Activated CD8-positive, alpha-beta memory T cell treated with anti-CD3 and anti-CD28 coated beads, Interleukin-2, amount 50 U/mL, for 1 hour (primary cell): ENCODE measurements at regions not wholly inside any gene's neighbourhood (a gene's known extent, or its start where the extent isn't known, plus 50 kb on each side); places are given as distances from the start of the nearest gene placed in this dataset.

Experiments
- DNase-seq: peaks from one replicate; pipeline ENCODE4 v3.0.0-alpha.2; 2020; ENCODE audit errors: extremely low read depth

DNA sequence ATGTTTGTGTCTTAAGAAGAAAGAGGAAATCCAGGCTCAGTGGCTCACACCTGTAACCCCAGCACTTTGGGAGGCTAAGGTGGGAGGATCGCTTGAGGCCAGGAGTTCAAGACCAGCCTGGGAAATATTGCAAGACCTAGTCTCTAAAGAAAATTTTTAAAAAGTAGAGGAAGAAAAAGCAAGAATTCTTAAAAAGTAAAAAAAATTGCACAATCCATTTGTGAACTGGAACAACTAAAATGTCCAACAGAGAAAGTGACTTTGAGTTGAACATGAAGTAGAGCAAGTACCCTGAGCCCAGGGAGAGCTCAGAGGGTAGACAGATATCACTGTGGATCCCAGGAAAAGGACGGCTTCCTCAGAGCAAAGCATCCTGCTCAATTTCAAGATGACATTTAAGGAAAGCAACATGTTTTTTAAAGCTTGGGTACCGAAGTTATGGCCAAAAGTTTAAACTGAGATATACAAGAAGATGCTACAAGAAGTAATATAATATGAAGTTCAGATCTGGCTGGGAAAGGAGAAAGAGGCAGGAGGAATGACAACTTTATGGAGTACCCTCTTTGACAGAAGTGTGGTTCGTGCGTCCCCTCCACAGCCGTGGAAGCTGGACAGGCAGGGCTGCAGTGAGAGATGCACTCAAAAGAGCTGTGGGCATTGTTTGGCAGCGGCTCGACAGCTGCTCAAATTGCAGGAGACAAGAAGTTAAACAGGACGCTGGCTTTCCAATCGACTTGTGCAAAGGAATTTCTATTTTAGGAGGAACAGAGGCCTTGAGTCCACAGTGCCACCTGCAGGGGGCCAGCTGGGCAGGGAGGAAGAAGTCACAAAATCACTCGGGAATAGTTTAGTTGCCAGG is 201.3 kb downstream of the JCAD start:
- no peak for DNase-seq

DNA sequence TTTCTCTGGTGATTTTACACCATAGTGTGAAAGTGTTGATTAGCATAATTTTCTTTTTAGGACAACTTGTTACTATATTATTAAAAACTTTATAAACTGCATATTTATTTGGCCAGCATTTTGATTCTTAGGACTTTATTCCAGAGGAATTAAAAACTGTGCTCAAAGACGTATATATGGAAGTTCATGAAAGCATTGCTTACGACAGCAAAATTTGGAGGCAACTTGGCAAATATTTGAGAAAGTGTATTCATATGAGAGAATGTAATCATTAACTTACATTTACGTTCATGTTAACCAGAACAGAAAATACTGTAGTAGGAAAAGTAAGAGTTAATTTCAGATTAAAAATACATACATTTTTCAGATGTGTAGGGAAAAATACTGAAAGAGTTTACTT is 203.1 kb downstream of the JCAD start:
- DNase-seq, result no peak

DNA sequence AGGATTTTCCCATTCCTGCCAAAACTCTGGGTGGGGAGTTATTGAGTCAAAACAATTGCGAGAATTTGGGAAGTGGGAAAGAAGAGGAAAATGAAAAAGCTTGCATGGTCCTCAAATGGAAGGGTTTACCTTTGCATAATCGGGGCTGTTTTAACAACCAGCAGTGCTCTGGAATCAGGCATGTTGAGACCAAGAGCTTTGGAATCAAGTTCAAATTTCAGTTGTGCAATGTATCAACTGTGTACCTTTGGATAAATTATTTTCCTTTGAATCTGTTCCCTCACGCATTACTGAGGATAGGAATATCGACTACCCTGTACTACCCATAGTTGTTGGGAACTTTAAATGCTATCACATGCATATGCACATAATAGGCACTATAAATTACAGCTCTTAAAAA is 205.5 kb downstream of the JCAD start:
- no peak for DNase-seq

DNA sequence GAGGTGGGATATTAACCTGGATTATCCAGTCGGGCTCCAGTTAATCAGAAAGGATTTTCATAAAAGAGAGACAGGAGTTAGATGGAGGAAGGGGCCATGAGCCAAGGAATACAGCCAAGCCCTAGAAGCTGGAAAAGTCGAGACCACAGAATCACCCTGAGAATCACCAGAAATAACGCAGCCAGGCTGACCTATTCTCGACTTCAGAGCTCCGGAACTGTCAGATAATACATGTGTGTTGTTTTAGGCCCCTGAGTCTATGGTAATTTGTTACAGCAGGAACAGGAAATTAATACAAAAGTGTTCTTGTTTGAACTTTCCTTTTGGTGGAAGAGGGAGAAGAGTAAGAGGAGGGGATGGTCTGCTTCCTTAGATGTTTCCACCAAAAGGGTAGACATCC is 208.1 kb downstream of the JCAD start:
- DNase-seq, result no peak

DNA sequence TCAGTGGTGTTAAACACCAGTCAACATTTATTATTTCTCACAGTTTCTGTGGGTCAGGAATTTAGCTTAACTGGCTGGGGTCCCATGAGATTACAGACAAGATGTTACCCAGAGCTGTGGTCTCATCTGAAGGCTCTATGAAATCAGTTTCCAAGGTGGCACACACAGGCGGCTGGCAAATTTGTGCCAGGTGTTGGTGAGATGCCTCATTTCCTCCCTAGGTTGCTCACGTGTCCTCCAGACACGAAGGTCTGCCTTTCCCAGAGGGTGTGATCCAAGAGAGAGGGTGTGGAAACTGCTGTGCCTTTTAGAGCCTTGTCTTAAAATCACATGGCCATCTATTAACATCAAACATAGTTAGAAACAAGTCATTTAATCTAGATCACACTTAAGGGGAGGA is 209.0 kb downstream of the JCAD start:
- DNase-seq, result no peak

DNA sequence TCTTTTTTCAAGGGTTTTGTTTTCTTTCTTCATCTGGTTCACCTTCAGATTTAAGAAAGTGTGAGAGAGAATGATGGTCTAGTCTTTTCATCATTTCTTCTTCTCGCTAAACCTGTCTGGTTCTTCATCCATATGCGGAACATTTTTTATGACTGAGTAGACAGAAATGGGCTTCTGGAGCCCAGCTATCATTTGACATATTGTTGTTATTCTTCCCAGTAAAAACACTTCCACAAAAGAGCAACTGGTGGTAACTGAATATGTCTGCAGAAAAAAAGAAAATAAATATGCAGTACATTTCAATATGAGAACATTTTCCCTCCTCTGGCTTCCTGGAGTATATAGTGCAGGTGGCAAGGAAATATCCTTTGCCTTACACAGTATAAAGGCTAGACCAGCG is 209.5 kb downstream of the JCAD start:
- no peak for DNase-seq

DNA sequence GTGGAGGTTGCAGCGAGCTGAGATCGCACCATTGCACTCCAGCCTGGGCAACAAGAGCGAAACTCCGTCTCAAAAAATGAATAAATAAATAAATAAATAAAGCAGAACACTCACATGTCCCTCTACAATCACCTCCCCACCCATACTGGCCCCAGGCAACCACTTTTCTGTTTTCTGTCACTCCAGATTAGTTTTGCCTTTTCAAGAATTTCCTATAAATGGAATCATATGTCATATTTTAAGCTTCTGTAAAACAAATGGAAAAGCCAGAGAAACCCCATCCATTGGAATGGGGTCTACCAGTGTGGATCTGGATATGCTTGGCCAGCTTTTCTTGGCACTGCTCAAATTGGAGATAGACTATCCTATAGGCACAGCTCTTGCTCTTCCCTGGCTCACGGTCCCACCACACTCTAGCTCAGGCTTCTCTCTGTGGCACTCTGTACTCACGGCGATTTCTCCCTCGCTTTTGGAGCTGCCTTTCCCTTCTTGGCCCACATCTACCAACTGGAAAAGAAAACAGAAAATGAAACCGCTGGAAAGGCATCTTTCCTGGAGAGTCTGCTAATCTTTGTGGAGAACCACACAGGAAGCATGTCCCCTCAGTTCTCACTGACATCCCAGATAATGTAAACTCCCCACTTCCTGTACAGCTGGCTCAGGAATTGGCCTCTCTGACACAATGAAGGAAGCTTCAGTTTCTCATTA is 210.1 kb downstream of the JCAD start:
- DNase-seq, result no peak

DNA sequence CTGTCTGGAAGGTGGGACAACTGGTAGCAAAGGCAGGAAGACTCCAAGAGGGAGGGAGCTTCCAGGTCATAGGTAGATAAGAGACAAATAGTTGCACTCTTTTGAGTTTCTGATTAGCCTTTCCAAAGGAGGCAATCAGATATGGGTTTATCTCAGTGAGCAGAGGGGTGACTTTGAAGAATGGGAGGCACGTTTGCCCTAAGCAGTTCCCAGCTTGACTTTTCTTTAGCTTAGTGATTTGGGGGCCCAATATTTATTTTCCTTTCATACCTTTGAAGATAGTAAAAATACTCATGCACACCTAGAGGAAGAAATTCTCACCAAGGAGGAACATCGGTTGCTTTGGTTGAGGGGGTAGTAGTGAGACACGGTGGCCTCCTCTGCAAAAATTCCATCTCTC is 212.1 kb upstream of the SVIL start:
- DNase-seq, result no peak

DNA sequence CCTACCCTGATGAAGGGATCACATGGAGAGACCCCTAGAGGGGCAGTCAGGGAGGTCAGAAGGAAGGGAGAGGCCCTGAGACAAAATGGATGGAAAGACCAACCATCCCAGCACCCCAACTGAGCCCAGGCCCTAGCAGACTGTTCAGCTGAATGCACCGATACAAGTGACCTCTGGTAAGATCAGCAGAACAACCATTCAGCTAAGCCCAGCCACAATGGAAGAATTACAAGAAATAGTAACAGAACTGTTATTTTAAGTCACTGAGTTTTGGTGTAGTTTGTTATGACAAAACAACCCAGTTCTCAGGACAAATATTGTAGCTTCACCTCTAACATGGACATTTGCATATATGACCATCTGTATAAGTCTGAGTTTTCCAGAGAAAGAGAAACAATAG is 210.4 kb upstream of the SVIL start:
- DNase-seq, result no peak

DNA sequence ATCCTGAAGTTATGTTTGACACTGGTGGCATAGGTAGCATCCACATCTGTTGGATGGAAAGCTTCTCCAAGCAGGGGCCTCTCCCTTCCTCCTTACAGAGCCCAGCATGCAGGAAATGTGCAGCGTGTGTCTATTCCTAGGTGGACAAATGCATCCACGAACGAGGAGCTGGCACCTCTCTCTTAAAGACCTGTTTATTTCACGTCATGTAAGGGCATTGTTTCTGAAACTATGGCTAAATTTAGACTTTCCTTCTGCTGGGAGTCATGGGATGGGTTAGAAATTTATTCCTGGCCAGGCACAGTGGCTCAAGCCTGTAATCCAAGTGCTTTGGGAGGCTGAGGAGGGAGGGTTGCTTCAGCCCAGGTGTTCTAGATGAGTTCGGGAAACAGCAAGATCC is 208.4 kb upstream of the SVIL start:
- DNase-seq, result no peak

DNA sequence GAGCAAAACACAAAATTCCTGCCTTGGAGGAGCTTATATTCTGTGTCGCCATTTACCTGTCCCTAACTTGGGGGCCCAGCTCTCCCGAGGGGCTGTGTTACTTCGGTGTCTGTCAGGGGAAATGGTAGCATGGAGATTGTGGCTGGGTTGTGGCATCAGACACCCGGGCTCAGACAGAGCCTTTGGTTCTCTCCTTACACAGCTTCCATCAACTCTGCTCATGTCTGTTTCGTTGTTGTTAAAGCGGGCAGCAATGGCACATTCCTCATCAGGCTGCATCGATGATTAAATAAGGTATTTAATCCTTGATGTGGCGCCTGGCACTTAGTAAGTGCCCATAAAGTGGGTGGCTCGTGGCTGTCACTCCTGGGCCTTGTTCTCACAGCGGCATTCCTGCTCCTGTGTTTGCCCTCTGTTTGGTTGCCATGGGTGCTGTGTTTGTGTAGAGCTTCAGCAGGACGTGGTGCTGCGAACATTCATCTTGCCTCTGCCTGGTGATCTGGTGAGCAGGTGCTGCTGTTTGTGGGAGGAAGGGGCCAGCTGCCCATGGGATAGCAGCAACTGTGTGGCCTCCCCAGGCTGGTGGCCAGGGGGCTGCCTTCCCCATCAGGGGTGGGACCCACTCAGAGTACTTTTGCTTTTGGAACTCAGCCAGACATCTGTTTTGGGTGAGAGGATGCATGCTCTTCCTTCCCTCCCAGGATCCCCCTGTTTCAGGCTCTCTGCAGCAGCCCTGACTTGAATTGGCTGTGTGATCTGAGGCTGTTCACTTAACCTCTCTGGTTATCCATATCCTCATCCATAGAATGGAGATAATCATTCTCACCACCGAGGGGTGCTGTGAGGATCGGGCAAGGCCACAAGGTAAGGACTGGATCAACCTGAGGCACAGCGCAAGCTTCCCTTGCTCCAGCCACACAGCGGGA is 207.2 kb upstream of the SVIL start:
- DNase-seq, result no peak

DNA sequence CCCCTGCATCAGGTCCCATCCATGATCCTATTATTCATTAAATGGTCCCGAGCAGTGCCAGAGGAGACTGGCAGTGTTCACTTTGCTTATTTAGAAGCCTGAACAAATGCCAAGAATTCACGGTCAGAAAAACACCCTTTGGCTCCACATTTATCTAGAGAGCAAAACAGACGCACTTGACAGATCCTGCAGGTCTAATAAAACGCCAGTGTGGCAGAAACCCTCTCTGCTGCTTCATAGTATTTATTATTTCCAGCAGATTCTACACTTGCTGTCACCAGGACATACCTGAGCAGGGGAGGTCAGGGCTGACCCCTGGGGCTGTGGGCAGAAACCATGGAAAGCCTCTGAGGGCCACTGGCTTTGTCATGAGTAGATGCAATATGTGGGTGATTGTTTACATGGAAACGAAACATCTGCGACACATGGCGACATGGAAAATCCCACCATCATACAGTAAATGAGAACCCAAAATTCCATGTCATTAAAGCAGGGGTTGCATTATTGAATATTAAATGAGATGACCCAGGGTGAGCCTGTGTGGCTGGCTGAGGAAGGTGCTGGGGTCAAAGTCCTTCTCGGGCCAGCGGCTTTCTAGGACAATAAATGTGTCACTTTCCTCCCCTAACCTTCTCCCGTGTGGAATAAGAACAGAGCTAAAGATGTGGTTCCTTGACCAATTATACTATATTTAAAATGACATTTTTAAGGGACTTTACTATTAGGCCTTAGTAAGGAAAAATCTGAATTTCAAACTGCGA is 205.9 kb upstream of the SVIL start:
- no peak for DNase-seq

DNA sequence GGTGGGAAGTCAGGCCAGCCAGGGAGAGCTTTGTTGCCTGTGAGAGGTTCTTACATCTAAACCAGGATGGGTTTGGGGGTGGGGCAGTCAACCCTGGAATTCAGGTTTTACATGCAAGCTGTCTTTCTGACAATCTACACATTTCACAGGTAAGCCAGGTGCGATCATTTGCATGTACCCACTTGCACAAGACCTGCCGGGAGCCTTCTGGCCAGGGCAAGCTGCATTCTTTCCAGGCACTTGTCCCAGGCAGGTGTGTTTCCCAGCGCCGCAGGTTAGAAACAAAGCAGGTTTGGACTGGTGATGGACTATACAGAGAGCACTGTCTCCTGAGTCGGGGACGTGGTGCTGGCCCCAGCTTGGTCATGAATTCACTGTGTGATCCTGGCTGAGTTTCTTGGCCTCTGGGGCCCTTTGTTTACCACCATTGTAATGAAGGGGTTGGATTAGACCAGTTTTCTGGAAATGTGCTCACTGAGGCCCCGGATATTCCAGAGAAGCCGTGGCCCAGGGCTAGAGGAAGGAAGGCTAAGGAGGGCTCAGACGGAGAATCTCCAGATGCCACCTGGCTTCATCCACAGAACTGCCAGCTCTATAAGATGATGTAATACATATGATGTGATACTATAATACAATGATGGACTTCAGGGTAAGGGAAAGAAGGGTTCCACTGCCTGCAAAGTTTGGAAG is 205.2 kb upstream of the SVIL start:
- DNase-seq, result no peak

DNA sequence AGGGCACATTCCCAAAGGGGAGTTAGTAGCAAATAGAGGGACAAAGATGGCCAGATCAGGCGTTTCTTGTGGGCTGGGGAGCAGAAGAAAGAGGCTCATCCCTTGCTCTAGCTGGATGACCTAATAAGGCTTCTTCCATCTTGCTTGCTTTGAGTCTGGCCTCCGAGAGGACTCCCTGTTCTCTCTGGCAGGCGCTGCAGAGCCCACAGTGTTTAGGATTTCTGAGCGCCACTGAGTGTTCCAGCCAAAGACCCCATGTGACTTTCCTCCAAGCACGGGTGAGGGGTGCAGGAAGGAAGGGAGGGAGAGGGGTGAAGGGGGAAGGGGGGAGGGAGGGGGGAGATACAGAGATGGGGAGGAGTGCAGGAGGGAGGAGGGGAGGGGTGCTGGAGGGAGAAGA is 203.8 kb upstream of the SVIL start:
- no peak for DNase-seq

DNA sequence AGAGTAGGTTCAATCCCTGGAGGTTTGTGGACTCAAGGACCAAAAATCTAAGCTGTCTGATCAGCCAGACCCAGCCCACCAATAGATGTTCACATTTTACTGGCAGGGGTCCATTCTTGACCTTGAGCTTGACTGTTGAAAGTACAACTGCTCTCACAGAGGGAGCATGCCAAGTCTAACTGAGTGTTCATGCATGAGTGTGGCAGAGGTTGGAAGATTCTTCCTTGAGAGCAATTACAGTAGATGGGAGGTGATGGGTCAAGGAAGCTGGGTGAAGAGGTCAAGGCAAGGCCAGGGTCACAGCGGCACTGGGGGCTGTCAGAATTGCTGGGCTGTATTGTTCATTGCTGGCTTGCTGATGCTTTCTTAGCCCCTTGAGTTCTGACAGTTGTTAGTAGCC is 202.8 kb upstream of the SVIL start:
- DNase-seq, result no peak

DNA sequence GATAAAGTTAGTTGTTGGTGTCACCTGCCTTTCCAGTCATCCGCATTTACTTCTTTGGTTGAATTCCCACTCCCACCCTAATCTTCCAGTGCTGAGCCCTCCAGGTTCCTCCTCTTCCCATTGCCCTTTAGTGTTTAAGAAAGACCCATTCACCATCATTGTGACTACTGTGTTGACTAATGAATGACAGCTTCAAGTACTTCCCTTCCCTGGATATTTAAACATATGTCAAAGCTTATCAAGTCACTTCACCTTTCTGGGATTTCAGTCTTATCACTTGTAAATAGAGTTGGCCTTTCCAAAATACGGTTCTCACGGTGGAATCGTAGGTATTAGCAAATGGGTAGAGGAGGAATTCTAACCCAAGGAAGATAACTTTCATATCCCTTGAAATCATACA is 201.6 kb upstream of the SVIL start:
- DNase-seq, result no peak

DNA sequence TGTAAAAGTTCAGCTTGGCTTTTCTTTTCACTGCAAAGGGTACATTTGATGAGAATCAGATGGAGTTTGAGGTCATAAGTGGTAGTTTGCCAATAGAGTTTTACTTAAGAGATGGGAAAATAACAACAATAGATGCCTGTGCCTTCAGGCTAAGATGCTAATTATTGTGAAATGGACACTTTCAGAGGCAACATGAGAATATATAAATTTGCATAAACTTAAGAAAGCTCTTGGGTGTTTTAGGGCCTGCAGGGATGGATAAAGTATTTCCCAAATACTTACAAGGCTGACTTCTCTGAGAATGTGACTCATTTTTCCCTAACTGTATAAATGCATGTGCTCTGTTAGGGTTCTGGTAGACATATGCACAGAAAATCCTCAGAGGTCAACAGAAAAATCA is 200.3 kb upstream of the SVIL start:
- DNase-seq, result no peak

DNA sequence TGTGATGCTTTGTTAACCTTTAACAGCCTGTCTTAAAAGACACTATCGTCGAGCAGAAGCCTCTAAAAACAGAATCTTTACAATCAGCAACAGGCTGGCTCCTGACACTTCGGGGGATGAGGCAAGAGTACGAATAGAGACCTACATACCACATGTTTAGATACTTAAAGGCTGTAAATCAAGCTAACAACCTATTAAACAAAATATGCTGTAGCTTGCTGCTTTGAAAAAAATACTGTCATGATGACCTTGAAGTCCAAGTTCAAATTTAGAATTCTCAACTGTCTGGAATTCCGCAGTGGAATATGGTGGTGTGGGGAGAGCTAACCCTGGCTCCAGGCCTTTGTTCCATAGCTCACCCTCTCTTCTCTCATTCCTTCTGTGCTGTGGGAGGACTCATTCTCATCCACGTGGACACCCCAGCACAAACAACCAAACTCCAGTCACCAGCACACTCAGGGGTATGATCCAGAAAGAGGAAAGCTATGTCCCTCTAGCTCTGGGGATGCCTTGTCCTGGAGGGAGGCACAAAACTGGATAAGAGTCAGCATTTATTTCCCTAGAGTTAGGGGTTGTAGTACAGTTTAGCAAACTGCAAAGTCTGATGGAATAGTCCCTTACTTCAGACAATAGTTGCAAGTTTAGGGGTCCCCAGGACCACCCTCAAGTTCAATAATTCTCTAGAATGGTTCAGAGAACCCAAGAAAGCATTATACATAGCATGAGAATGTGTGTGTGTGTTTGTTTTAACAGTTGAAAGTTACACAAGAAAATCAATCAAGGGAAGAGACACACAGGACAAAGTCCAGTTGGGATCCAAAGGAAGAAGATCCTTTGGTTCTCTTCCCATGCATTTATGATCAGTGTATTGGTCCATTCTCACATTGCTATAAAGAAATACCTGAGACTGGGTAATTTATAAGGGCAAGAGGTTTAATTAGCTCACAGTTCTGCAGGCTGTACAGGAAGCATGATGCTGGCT is 196.1 kb upstream of the SVIL start:
- no peak for DNase-seq

DNA sequence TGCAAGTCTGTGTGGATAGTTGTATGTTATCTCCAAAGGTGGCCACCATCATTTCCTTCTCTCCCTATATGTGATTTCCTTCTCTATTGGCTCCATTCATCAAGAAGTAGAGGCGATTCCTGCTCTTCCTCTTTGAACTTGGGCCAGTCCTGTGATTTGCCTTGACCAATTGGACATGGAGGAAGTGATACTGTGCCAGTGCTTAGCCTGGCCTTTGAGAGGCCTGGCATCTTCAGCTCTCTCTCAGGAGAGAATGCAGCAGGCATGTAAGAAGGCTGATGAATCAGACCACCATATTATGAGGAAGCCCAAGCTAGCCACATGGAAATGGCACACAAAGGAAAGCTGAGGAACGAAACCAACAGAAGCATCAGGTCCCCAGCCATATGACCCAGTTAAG is 195.0 kb upstream of the SVIL start:
- no peak for DNase-seq

DNA sequence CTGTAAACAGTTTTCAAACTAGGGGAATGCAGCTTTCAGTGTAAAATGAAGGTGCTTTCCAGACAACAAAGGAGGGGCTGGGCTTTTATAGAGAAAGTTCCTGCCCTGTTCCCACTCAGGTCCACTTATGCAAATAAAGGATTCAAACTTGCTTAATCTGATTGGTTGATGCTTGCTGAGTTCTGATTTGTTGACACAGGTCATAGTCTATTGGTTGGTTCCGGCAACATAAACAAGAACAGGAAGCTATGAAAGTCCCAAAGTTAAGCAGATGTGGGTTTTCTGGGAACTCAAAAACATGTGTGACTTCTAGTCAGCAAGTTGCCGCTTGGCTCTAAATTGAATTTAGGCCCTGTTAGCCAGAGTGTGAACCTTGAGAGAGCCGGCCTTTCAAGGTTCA is 194.2 kb upstream of the SVIL start:
- no peak for DNase-seq
